Stimulated activated CD8-positive, alpha-beta memory T cell treated with anti-CD3 and anti-CD28 coated beads, Interleukin-12 subunit alpha, Interleukin-12 subunit beta, amount 100 ng/mL, for 24 hours (primary cell): ENCODE measurements at regions not wholly inside any gene's neighbourhood (a gene's known extent, or its start where the extent isn't known, plus 50 kb on each side); places are given as distances from the start of the nearest gene placed in this dataset.
A peak's percentile ranks its signal among the peaks of the same experiment; 100 is the strongest.

ENCODE experiments used
- DNase-seq: peaks from one replicate; pipeline ENCODE4 v3.0.0-alpha.2; 2020; ENCODE audit errors: extremely low read depth

DNA sequence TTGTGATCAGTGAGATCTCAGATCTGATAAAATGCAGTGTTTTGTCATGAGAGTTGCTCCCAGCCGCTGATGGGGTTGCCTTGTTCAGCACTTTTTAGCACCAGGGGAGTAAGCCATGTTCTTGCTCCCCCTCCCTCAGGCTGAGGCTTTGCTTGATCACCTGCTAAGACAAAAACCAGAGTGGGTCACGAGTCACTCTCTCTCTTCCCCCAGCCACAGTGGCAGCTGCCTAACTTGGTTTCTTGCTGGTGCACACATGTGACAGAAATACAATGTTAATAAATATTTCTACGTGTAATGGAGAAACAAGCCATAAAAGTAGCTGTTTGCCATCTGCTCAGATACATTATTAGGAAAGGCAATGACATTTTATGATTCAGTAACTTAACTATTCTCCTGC is 212.4 kb upstream of the DMRT1 start:
- no peak for DNase-seq

- no peak for DNase-seq
These were observed 210.7 kb upstream of the DMRT1 start for GRCh38 chr9:630817-631216.

DNA sequence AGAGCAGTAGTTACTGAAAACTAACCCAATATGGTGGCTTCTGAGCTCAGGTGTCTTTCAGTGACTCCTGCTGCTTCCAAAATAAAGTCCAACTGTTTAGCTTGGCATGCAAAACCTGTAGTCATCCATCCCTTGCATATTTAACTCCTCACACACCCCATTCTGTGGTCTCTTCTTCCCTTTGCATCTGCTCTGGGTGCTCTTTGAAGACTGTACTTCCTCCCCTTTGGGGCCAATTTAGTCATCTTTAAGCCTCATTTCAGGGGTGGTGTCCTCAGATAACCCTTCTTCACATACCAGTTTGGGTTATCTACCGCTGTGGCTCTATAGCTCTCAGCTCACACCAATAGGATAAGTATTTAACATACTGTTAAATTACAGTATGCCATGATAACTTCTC is 209.9 kb upstream of the DMRT1 start:
- no peak for DNase-seq

- DNase-seq, result no peak
These were observed 208.0 kb upstream of the DMRT1 start for GRCh38 chr9:633461-633860.

- DNase-seq, result no peak
These were observed 204.4 kb upstream of the DMRT1 start for GRCh38 chr9:636931-637591.

DNA sequence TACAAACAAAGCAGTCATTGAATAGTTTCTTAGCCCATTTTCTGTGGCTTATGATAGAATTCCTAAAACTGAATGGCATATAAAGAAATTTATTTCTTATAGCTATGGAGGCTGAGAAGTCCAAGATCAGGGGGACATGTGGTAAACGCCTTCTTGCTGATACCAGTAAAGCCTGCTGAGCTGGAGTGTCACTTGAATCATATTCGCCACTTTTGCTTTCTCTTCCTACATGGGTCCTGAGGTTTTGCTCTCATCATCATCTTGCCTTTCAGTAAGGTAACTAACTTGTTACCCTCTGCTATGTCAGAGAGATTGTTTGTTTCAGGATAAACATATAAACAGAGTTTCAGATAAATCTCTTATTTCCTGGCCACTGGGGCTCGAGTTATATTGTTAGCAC is 203.3 kb upstream of the DMRT1 start:
- DNase-seq, result no peak

GRCh38 chr9:642014-642413 is 199.5 kb upstream of the DMRT1 start:
- no peak for DNase-seq

DNA sequence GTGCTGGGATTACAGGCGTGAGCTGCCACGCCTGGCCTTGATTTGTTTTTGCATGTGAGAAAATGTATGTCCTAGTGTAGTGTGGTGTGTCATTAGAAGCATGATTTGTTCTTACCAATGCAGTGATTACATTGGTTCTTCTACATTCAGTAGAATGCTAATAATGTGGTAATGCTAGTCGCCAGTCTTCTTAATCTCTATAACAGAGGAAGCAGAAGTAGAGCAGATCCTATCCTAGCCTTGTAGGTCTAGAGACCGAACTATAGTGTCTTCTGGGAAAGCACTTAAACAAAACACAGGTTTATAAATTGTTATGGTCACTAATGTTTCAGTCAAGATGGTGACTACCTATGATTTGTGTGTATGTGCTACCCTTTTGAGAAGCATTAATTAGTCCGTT is 197.5 kb upstream of the DMRT1 start:
- DNase-seq, result no peak

- DNase-seq, result no peak
These were observed 194.0 kb upstream of the DMRT1 start for GRCh38 chr9:647522-647921.

DNA sequence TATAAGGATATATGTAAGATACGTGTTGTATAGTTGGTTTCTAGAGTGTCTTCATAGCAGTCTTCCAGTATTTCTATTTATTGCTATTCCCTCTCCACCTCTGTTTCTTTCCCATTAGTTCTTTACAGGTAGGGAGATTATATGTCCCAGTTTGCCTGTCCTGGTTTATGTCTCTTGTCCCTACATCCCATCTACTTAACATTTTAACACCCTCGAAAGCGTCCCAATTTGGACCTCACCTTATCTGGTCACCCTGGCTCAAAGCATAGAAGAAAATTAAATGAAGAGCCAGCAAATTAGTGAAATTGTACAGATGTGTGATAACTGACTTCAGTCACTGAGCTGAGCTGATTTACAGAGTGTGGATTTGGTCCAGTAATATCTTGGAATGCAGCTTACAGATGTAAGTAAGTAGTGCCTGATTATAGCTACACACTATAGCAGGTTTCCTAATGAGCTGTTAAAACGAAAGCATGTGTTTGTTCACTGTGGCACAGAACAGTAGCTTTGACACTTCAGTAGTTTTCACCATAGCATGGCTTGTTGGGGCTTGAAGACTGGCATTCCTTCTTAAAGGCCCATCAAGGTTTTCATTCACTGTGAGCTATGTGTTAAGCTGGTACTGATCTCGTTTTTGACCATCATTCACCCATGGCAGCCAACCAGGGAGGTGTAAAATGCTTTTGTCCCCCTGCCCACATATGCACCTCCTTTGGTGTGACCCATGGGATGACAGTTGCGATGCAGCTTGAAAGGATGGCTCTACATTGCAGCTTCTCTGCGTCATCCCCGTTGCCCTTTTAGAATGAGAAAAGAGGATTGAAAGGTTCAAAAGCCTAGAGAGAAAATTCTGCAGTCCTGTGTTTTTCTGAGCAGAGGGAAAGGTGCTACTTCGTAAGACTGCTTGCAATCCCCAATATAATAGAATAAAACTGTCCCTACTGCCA is 192.1 kb upstream of the DMRT1 start:
- no peak for DNase-seq

GRCh38 chr9:650362-650761 is 191.1 kb upstream of the DMRT1 start:
- peak; percentile 1 for DNase-seq

- no peak for DNase-seq
These were observed 190.1 kb upstream of the DMRT1 start for GRCh38 chr9:651371-651770.

DNA sequence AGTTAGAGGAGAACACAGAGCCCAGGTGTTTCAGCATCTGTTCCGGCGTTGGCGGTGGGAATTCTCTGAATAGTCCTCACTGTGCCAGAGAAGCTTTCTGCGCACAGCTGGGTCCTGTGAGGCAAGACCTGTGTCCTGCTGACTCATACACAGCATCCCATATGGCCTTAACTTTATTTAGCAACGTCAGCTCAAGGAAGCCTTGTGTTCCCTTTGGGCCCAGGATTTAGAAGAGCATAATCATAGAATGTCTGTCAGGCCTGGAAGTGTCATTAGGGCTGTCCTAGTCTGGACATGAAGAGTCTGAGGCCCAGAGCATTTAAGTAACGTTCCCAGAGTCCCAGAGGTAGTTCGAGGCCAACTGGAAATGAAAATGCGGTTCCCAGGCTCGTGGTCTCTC is 188.6 kb upstream of the DMRT1 start:
- DNase-seq, result no peak

GRCh38 chr9:653421-653820 is 188.1 kb upstream of the DMRT1 start:
- no peak for DNase-seq

GRCh38 chr9:653856-654387 is 187.6 kb upstream of the DMRT1 start:
- DNase-seq, result no peak

DNA sequence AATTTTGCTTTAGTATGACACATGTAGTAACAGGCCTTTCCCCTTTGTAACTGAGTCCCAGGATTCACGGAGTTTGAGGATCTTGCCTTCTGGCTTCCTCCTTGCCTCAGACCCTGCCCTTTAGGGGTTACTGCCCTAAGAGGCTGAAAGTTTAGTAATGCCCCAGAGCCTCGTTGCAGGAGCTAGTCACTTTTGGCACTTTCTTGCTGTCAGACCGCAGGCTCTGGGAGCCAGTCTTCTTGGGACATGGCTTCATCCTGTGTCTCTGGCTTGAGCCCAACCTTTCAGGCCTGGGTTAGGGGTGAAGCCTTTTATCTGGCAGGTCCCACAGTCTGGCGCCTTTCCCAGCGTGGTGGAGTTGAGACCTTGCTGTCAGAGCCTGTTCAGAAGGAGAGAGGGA is 185.6 kb upstream of the DMRT1 start:
- no peak for DNase-seq

DNA sequence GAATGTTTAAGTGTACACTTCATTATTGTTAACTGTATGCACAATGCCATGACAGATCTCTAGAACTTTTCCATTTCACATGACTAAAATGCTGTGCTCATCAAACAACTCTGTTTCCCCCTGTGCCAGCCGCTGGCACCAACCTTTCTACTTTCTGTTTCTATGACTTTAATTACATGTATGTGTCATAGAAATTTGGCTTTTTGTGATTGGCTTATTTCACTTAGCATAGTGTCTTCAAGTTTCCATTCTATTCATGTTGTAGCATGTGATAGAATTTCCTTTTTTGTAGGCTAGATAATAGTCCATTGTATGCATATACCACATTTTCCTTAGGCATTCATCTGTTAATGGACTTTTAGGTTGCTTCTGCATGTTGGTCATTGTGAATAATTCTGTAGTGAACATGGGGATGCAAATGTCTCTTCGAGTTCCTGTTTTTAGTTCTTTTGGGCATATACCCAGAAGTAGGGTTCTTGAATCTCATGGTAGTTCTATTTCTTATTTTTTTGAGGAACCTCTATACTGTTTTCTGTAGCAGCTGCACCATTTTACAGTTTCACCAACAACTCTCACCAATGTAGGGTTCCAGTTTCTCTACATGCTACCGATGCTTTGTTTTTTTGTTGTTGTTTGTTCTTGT is 184.4 kb upstream of the DMRT1 start:
- no peak for DNase-seq

DNA sequence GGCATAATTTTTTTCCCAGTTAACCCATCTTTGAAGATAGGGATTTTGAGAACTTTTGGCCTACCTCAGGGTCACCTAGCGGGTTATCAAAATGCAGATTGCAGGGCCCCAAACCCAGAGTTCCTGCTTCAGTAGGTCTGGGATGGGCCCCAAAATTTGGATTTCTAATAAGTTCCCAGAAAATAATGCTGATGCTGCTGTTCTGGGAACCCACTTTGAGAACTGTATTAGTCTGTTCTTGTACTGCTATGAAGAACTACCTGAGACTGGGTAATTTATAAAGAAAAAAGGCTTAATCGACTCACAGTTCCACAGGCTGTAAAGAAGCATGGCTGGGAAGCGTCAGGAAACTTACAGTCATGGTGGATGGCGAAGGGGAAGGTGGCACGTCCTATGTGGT is 182.2 kb upstream of the DMRT1 start:
- DNase-seq, result no peak

- no peak for DNase-seq
These were observed 181.3 kb upstream of the DMRT1 start for GRCh38 chr9:660227-660626.

DNA sequence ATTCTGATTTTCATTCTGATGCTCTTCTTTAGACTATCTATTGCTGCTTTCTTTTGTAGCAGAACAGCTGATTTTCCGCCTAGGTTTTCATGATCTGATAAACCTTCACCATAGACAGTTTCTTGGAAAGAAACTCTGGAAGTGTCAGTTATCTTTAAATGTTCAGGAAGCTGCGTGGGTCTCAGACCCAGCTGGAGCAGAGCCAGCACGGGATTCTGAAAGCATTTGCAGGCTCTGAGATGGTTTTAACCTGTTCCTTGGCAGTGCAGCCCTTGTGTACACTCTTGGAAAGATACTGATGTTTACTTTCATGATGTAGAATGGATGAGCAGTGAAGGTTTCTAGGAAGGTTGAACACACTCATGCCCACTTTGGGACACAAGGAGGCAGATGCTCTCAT is 178.0 kb upstream of the DMRT1 start:
- no peak for DNase-seq

DNA sequence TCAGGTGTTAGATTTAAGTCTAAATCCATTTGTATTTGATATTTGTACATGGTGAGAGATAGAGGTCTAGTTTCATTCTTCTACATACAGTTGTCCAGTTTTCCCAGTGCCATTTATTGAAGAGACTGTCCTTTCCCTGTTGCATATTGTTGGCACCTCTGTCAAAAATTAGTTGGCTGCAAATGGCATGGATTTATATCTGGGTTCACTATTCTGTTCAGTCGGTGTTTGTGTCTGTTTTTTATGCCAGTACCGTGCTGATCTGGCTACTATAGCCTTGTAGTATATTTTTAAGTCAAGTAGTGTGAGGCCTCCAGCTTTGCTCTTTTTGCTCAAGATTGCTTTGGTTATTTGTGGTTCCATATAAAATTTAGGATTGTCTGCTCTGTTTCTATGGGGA is 176.2 kb upstream of the DMRT1 start:
- no peak for DNase-seq

GRCh38 chr9:671997-672396 is 169.5 kb upstream of the DMRT1 start:
- no peak for DNase-seq

DNA sequence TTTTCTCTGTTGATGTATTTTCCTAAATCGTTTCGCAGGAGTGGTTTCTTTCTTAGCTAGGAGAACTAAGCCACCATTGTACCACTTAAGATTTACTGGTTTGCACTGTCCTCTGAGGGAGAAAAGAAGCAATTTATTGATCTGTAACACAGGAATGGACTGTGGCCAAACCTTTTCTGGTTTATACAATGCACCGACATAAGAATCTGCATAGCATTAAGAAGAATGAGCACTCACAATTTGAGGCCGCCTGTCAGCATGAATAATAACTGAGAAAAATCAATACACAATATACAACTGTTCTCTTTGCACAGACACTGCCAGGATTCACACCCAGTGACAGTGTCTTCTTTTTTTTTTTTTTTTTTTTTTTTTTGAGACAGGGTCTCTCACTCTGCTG is 168.6 kb upstream of the DMRT1 start:
- no peak for DNase-seq
